ENCODE measurements at regions not wholly inside any gene's neighbourhood (a gene's known extent, or its start where the extent isn't known, plus 50 kb on each side); places are given as distances from the start of the nearest gene placed in this dataset.

DNA sequence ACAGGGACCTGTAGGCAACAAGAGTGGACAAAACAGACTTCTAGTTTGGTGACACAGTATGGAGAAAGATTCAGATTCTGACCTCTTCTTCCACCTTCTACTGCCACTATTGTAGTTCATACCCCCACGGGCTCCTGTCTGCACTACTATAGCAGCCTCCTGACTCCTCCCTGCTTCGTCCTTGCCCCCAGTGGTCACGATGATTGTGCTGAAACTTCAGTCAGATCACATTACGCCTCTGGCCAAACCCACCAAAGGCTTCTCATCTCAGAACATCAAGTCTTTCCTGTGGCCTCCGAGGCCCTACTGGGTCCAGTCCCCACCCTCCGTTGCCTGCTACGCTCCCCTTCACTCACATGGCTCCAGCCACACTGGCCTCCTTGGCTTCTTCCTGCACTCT is 147.6 kb downstream of the CYP26B1 start:
- no peak for FAIRE-seq

DNA sequence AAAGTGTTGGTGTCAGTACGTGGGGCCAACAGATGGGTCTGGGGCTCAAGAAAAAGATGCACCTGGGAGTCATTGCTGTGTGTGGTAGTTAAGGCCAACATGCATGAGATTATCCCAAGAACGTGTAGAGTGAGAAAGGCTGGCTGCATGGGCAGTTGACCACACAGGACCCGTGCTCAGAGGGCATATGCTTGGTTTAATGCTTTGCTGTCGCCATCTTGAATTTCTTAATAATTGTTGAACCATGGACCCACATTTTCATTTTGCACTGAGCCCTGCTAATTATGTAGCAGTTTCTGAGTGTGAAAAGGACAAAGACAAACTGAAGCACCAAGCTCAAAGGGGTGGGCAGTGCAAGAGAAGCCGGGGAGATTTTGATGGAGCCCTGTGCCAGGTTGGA is 148.1 kb downstream of the CYP26B1 start:
- H3K27ac ChIP-seq (ENCODE audit: low read depth in 2 of 2, low read length in 2 of 2), result no peak overlapping the region
- H3K9me3 ChIP-seq (ENCODE audit: control insufficient read depth in 2 of 3, insufficient read depth in 1 of 3, low read length in 3 of 3), result no peaks in the 10 kb centered on the region
- TF ChIP-seq, protein P1, sequence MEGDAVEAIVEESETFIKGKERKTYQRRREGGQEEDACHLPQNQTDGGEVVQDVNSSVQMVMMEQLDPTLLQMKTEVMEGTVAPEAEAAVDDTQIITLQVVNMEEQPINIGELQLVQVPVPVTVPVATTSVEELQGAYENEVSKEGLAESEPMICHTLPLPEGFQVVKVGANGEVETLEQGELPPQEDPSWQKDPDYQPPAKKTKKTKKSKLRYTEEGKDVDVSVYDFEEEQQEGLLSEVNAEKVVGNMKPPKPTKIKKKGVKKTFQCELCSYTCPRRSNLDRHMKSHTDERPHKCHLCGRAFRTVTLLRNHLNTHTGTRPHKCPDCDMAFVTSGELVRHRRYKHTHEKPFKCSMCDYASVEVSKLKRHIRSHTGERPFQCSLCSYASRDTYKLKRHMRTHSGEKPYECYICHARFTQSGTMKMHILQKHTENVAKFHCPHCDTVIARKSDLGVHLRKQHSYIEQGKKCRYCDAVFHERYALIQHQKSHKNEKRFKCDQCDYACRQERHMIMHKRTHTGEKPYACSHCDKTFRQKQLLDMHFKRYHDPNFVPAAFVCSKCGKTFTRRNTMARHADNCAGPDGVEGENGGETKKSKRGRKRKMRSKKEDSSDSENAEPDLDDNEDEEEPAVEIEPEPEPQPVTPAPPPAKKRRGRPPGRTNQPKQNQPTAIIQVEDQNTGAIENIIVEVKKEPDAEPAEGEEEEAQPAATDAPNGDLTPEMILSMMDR (IDR thresholded peaks at IDR 0.05; ENCODE audit: borderline replicate concordance, extremely low read depth, insufficient read depth), result no peak
- H3K4me3 ChIP-seq (ENCODE audit: low read length in 3 of 3), result no peak overlapping the region
- H3K9ac ChIP-seq (ENCODE audit: low read length in 3 of 3), result no peak overlapping the region
- DNase-seq (no peak), FAIRE-seq (no peak)
- H3K27me3 ChIP-seq (ENCODE audit: control insufficient read depth, insufficient read depth, low read length), result no peaks in the 10 kb centered on the region
- intact Hi-C loops (cut with DNase I), result no loop called here
- no peaks in the 10 kb centered on the region for H3K36me3 ChIP-seq (ENCODE audit: control insufficient read depth in 2 of 3, insufficient read depth in 3 of 3, low read length in 3 of 3)
- H3K4me1 ChIP-seq (ENCODE audit: control insufficient read depth in 2 of 3, insufficient read depth in 2 of 3, low read depth in 1 of 3, low read length in 3 of 3), result no peaks in the 10 kb centered on the region

More for the DNA sequence above, 147.6 kb downstream of the CYP26B1 start:
- TF ChIP-seq, protein P1 (IDR thresholded peaks at IDR 0.05; ENCODE audit: borderline replicate concordance, extremely low read depth, insufficient read depth), result no peak
- H3K9ac ChIP-seq (ENCODE audit: low read length in 3 of 3), result no peak overlapping the region
- peak in 1 of 5 donors; percentile 42 for DNase-seq
- H3K4me1 ChIP-seq (ENCODE audit: control insufficient read depth in 2 of 3, insufficient read depth in 2 of 3, low read depth in 1 of 3, low read length in 3 of 3), result no peaks in the 10 kb centered on the region
- H3K4me3 ChIP-seq (ENCODE audit: low read length in 3 of 3), result no peak overlapping the region
- H3K36me3 ChIP-seq (ENCODE audit: control insufficient read depth in 2 of 3, insufficient read depth in 3 of 3, low read length in 3 of 3), result no peaks in the 10 kb centered on the region
- H3K9me3 ChIP-seq (ENCODE audit: control insufficient read depth in 2 of 3, insufficient read depth in 1 of 3, low read length in 3 of 3), result no peaks in the 10 kb centered on the region
- no peak overlapping the region for H3K27ac ChIP-seq (ENCODE audit: low read depth in 2 of 2, low read length in 2 of 2)
- H3K27me3 ChIP-seq (ENCODE audit: control insufficient read depth, insufficient read depth, low read length), result no peaks in the 10 kb centered on the region
- intact Hi-C loops (cut with DNase I), result no loop called here

DNA sequence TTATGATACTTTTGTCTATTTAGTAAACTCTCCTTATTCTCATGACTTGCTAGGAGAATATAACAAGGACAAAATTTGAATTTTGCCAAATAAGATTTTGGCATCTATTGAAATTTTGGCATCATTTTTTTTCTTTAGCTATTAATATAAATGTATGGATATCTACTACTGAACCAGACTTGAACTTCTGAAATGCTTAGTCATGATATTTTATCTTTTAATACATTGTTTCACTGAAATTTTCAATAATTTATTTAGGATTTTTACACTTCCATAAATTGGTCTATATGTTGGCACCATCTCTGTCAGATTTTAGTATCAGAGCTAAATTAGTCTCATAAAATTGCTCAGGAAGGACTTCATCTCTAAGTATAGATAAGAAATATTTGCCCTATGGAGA is 149.8 kb downstream of the CYP26B1 start:
- intact Hi-C loops (cut with DNase I), result no loop called here

More for the DNA sequence above, 149.8 kb downstream of the CYP26B1 start:
- H3K4me1 ChIP-seq (ENCODE audit: control insufficient read depth in 2 of 3, insufficient read depth in 2 of 3, low read depth in 1 of 3, low read length in 3 of 3), result no peaks in the 10 kb centered on the region
- no peaks in the 10 kb centered on the region for H3K9me3 ChIP-seq (ENCODE audit: control insufficient read depth in 2 of 3, insufficient read depth in 1 of 3, low read length in 3 of 3)
- TF ChIP-seq, protein P1 (IDR thresholded peaks at IDR 0.05; ENCODE audit: borderline replicate concordance, extremely low read depth, insufficient read depth), result no peak
- FAIRE-seq (no peak), DNase-seq (no peak)
- no peaks in the 10 kb centered on the region for H3K27me3 ChIP-seq (ENCODE audit: control insufficient read depth, insufficient read depth, low read length)
- no peaks in the 10 kb centered on the region for H3K36me3 ChIP-seq (ENCODE audit: control insufficient read depth in 2 of 3, insufficient read depth in 3 of 3, low read length in 3 of 3)
- H3K9ac ChIP-seq (ENCODE audit: low read length in 3 of 3), result no peak overlapping the region
- no peak overlapping the region for H3K4me3 ChIP-seq (ENCODE audit: low read length in 3 of 3)
- no peak overlapping the region for H3K27ac ChIP-seq (ENCODE audit: low read depth in 2 of 2, low read length in 2 of 2)
